Vagina (tissue), 2 donors: ENCODE measurements at regions not wholly inside any gene's neighbourhood (a gene's known extent, or its start where the extent isn't known, plus 50 kb on each side); places are given as distances from the start of the nearest gene placed in this dataset.

ENCODE experiments used
- POLR2A ChIP-seq, 2 donors: fragments of 450-650 bp; IDR thresholded peaks; one replicate each; pipeline ENCODE4 v1.6.1; 2017; ENCODE audit warnings: antibody characterized with exemption in 2 of 2, mild to moderate bottlenecking in 2 of 2, moderate library complexity in 2 of 2
- TF ChIP-seq, protein P1 (sequence below), 3 experiments: fragments of 450-650 bp in 2 of 3; fragments of 200-600 bp in 1 of 3; sonication (generic) in 1 of 3; IDR thresholded peaks; one replicate each; pipeline ENCODE4 v1.5.1; 2017 to 2019; ENCODE audit warnings: antibody characterized with exemption in 3 of 3, mild to moderate bottlenecking in 2 of 3, moderate library complexity in 2 of 3

DNA sequence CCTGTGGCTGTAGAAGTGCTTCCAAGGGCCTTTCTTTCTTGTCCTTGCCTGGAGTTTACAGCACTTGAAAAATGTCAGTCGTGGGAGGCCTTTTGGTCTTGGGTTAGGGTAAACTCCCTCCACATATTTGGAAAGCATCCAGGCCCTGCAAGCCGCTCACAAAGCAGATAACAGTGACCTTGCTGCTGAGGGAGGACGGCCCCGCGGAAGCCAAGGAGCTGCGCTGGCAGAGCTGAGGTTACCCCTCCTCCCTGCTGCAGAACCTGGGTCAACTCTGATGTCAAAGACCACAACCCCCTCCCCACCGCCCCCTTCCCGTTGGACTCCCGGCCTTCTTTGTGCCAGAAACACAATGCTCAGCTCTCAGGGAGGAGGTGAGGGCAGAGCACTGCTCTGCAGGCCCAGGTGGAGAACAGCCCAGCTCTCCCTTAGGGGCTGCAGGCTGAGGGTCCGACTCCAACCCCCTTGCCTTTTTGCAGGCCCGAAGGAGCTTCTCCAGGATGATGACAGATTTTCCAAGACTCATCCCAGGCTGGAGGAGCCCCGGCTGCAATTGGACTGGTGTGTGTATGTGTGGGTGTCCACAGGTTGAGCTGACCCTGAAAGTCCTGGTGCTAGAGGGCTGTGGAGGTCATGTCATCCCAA is 957.6 kb upstream of the ZNF722 start:
- TF ChIP-seq, protein P1, sequence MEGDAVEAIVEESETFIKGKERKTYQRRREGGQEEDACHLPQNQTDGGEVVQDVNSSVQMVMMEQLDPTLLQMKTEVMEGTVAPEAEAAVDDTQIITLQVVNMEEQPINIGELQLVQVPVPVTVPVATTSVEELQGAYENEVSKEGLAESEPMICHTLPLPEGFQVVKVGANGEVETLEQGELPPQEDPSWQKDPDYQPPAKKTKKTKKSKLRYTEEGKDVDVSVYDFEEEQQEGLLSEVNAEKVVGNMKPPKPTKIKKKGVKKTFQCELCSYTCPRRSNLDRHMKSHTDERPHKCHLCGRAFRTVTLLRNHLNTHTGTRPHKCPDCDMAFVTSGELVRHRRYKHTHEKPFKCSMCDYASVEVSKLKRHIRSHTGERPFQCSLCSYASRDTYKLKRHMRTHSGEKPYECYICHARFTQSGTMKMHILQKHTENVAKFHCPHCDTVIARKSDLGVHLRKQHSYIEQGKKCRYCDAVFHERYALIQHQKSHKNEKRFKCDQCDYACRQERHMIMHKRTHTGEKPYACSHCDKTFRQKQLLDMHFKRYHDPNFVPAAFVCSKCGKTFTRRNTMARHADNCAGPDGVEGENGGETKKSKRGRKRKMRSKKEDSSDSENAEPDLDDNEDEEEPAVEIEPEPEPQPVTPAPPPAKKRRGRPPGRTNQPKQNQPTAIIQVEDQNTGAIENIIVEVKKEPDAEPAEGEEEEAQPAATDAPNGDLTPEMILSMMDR (IDR thresholded peaks at IDR 0.05) = no peak
- no peak for TF ChIP-seq POLR2A (IDR thresholded peaks at IDR 0.05)
